Endothelial cell (in vitro differentiated cells): ENCODE measurements at regions not wholly inside any gene's neighbourhood (a gene's known extent, or its start where the extent isn't known, plus 50 kb on each side); places are given as distances from the start of the nearest gene placed in this dataset.
"Not testable (repeated sequence)": the region's sequence is repeated elsewhere in the genome, so short reads cannot be mapped to it uniquely, and the experiment has no call there.

Experiments used
- DNase-seq: peaks from one replicate; pipeline ENCODE4 v3.0.0; 2021; ENCODE audit warnings: low spot score
- H3K27ac Mint-ChIP-seq: one replicate; pipeline ENCODE4 v1.8.0; 2021; ENCODE audit warnings: mixed read lengths, inconsistent platforms; ENCODE audit not compliant: unreplicated experiment
- H3K27me3 Mint-ChIP-seq: one replicate; pipeline ENCODE4 v1.8.0; 2021; ENCODE audit warnings: mild to moderate bottlenecking, moderate library complexity, mixed read lengths, inconsistent platforms; ENCODE audit not compliant: unreplicated experiment
- H3K36me3 Mint-ChIP-seq: one replicate; pipeline ENCODE4 v1.8.0; 2021; ENCODE audit warnings: mild to moderate bottlenecking, low read depth, mixed read lengths, inconsistent platforms; ENCODE audit not compliant: unreplicated experiment
- H3K4me1 Mint-ChIP-seq: one replicate; pipeline ENCODE4 v1.8.0; 2021; ENCODE audit warnings: mild to moderate bottlenecking, mixed read lengths, inconsistent platforms; ENCODE audit not compliant: unreplicated experiment
- H3K4me3 Mint-ChIP-seq: one replicate; pipeline ENCODE4 v1.8.0; 2021; ENCODE audit warnings: mild to moderate bottlenecking, mixed read lengths, inconsistent platforms; ENCODE audit not compliant: unreplicated experiment
- H3K9me3 Mint-ChIP-seq: one replicate; pipeline ENCODE4 v1.8.0; 2021; ENCODE audit warnings: mixed read lengths, inconsistent platforms; ENCODE audit not compliant: unreplicated experiment
- TF ChIP-seq, protein P1 (sequence below): fragments of 200-600 bp; sonication (generic); IDR thresholded peaks from one replicate; pipeline ENCODE4 v1.5.0; 2021; ENCODE audit warnings: antibody characterized with exemption; ENCODE audit not compliant: unreplicated experiment

- no peak for DNase-seq
- TF ChIP-seq, protein P1, sequence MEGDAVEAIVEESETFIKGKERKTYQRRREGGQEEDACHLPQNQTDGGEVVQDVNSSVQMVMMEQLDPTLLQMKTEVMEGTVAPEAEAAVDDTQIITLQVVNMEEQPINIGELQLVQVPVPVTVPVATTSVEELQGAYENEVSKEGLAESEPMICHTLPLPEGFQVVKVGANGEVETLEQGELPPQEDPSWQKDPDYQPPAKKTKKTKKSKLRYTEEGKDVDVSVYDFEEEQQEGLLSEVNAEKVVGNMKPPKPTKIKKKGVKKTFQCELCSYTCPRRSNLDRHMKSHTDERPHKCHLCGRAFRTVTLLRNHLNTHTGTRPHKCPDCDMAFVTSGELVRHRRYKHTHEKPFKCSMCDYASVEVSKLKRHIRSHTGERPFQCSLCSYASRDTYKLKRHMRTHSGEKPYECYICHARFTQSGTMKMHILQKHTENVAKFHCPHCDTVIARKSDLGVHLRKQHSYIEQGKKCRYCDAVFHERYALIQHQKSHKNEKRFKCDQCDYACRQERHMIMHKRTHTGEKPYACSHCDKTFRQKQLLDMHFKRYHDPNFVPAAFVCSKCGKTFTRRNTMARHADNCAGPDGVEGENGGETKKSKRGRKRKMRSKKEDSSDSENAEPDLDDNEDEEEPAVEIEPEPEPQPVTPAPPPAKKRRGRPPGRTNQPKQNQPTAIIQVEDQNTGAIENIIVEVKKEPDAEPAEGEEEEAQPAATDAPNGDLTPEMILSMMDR, result no peak
- no peaks in the 10 kb centered on the region for H3K4me1 Mint-ChIP-seq
- H3K4me3 Mint-ChIP-seq, result no peak overlapping the region
- H3K27me3 Mint-ChIP-seq, result no peaks in the 10 kb centered on the region
- no peak overlapping the region for H3K27ac Mint-ChIP-seq
- H3K36me3 Mint-ChIP-seq, result no peaks in the 10 kb centered on the region
- peaks cover 4% of the 10 kb centered on the region for H3K9me3 Mint-ChIP-seq
These were observed 421.2 kb upstream of the HTR1E start for GRCh38 chr6:86516087-86516486.

- TF ChIP-seq, protein P1, result no peak
- Mint-ChIP-seq H3K4me1 (no peaks in the 10 kb centered on the region), H3K9me3 (peaks cover 4% of the 10 kb centered on the region), H3K36me3 (no peaks in the 10 kb centered on the region), H3K27me3 (no peaks in the 10 kb centered on the region), H3K27ac (no peak overlapping the region), H3K4me3 (no peak overlapping the region)
- DNase-seq, result no peak
These were observed 425.4 kb upstream of the HTR1E start for GRCh38 chr6:86511962-86512361.

- H3K4me3 Mint-ChIP-seq, result no peak overlapping the region
These were observed 429.1 kb upstream of the HTR1E start for GRCh38 chr6:86508230-86508629.

DNA sequence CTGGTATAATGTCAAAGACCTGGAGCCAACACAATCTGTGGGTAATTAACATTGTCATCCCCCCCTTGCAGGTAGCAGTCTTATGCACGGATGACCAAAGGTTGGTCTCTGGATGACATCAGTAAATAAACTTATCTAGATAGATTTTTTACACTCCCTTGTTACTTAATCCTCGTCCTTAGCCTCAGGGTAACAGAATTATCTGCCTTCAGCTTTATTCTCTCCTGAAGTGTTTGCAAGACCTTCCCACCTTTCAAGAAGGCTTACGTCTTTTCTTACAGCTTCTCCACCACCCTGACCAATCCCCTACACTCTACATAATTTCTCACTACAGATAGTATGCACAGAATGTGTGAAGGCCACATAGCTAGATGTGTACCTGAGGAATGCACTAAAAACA, 434.8 kb upstream of the HTR1E start:
- H3K9me3 Mint-ChIP-seq, result peaks cover 8% of the 10 kb centered on the region
- no peak for DNase-seq
- H3K4me1 Mint-ChIP-seq, result no peaks in the 10 kb centered on the region
- TF ChIP-seq, protein P1, result no peak
- H3K27ac Mint-ChIP-seq, result no peak overlapping the region
- H3K36me3 Mint-ChIP-seq, result no peaks in the 10 kb centered on the region
- H3K27me3 Mint-ChIP-seq, result no peaks in the 10 kb centered on the region
- H3K4me3 Mint-ChIP-seq, result no peak overlapping the region

More at GRCh38 chr6:86508230-86508629, 429.1 kb upstream of the HTR1E start:
- Mint-ChIP-seq H3K27ac (no peak overlapping the region), H3K9me3 (peaks cover 4% of the 10 kb centered on the region), H3K4me1 (no peaks in the 10 kb centered on the region), H3K36me3 (no peaks in the 10 kb centered on the region), H3K27me3 (no peaks in the 10 kb centered on the region)
- no peak for DNase-seq
- TF ChIP-seq, protein P1, result no peak

- no peak for DNase-seq
- TF ChIP-seq, protein P1, result no peak
- Mint-ChIP-seq H3K4me3 (no peak overlapping the region), H3K4me1 (no peaks in the 10 kb centered on the region), H3K36me3 (peaks cover 5% of the 10 kb centered on the region), H3K27ac (no peak overlapping the region), H3K27me3 (peaks cover 2% of the 10 kb centered on the region), H3K9me3 (peaks cover 13% of the 10 kb centered on the region)
These were observed 437.3 kb upstream of the HTR1E start for GRCh38 chr6:86500035-86500434.

DNA sequence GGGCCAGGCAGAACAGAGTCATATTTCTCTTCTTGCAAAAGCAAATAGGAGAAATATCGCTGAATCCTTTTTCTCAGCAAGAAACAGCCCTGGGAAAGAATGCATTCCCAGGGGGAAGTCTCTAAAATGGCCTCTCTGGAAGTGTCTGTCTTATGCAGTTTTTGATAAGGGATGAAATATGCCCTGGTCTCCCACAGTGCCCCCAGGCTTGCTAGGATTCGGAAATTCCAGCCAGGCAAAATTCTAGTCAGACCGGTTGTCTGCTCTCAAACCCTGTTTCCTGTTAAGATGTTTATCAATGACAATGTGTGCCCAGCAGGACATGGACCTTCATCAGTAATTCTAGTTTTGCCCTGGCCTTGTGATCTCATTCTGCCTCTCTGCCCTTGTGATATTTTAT, 448.3 kb upstream of the HTR1E start:
- peaks cover 13% of the 10 kb centered on the region for H3K9me3 Mint-ChIP-seq
- H3K4me3 Mint-ChIP-seq, H3K27me3 Mint-ChIP-seq, H3K27ac Mint-ChIP-seq, H3K36me3 Mint-ChIP-seq, H3K4me1 Mint-ChIP-seq, DNase-seq: not testable (repeated sequence)
